CD14-positive monocyte (primary cell): ENCODE measurements at regions not wholly inside any gene's neighbourhood (a gene's known extent, or its start where the extent isn't known, plus 50 kb on each side); places are given as distances from the start of the nearest gene placed in this dataset.

Source experiments
- DNase-seq, 3 donors: peaks; one replicate each; pipeline ENCODE4 v3.0.0-alpha.2; 2011 to 2022
- H2AFZ ChIP-seq: 2 replicates; pipeline ENCODE4 v1.6.0; 2012; ENCODE audit warnings: mild to moderate bottlenecking, low read depth, low read length, inconsistent platforms; ENCODE audit not compliant: insufficient read depth, poor library complexity, severe bottlenecking
- H3K27ac ChIP-seq, 2 donors: 1 replicate in 1 of 2; 2 replicates in 1 of 2; pipeline ENCODE4 v1.5.1; 2012 to 2013; ENCODE audit warnings: low read length in 2 of 2, control low read depth in 1 of 2, inconsistent platforms in 1 of 2, low read depth in 1 of 2, mild to moderate bottlenecking in 1 of 2
- H3K27me3 ChIP-seq, 2 donors: one replicate each; pipeline versions ENCODE4 v1.6.0 to v1.6.1; 2011 to 2013; ENCODE audit warnings: low read length in 2 of 2; ENCODE audit not compliant: control insufficient read depth in 2 of 2, insufficient read depth in 2 of 2
- H3K36me3 ChIP-seq, 2 donors: replicated peaks in 1 of 2; 1 replicate in 1 of 2; 2 replicates in 1 of 2; pipeline versions ENCODE4 v1.5.1 to v1.6.1; 2012 to 2013; ENCODE audit warnings: low read length in 2 of 2, control low read depth in 1 of 2, inconsistent platforms in 1 of 2, mild to moderate bottlenecking in 1 of 2; ENCODE audit not compliant: insufficient read depth in 2 of 2, control insufficient read depth in 1 of 2
- H3K4me1 ChIP-seq, 2 donors: 1 replicate in 1 of 2; 2 replicates in 1 of 2; pipeline versions ENCODE4 v1.5.1 to v1.6.1; 2012 to 2013; ENCODE audit warnings: low read length in 2 of 2, control low read depth in 1 of 2, inconsistent platforms in 1 of 2, mild to moderate bottlenecking in 1 of 2, moderate library complexity in 1 of 2; ENCODE audit not compliant: insufficient read depth in 2 of 2, control insufficient read depth in 1 of 2
- H3K4me2 ChIP-seq: replicated peaks from 2 replicates; pipeline ENCODE3; 2012; ENCODE audit warnings: low read length, moderate library complexity, mild to moderate bottlenecking; ENCODE audit not compliant: poor library complexity, severe bottlenecking; ENCODE audit errors: extremely low read depth
- H3K4me3 ChIP-seq, 3 experiments: fragments of 200-600 bp in 1 of 3; sonication (generic) in 1 of 3; replicated peaks in 1 of 3; 1 replicate in 2 of 3; 2 replicates in 1 of 3; pipeline ENCODE4 v1.5.1; 2011 to 2013; ENCODE audit warnings: low read length in 3 of 3, mild to moderate bottlenecking in 3 of 3, control low read depth in 2 of 3, low read depth in 2 of 3, inconsistent platforms in 1 of 3, moderate library complexity in 1 of 3
- H3K79me2 ChIP-seq: 2 replicates; pipeline ENCODE4 v1.6.0; 2012; ENCODE audit warnings: mild to moderate bottlenecking, control low read depth, inconsistent platforms, low read length, moderate library complexity; ENCODE audit not compliant: insufficient read depth
- H3K9ac ChIP-seq: 2 replicates; pipeline ENCODE4 v1.6.0; 2017; ENCODE audit warnings: low read length, mild to moderate bottlenecking; ENCODE audit not compliant: insufficient read depth, poor library complexity, severe bottlenecking
- H3K9me3 ChIP-seq, 2 donors: replicated peaks in 1 of 2; 1 replicate in 1 of 2; 2 replicates in 1 of 2; pipeline versions ENCODE4 v1.5.1 to v1.6.1; 2012 to 2013; ENCODE audit warnings: low read length in 2 of 2, control low read depth in 1 of 2; ENCODE audit not compliant: control insufficient read depth in 1 of 2, insufficient read depth in 1 of 2
- H4K20me1 ChIP-seq: 2 replicates; pipeline ENCODE4 v1.6.0; 2012; ENCODE audit warnings: mild to moderate bottlenecking, low read length, control low read depth, moderate library complexity; ENCODE audit not compliant: insufficient read depth
- H3K27ac Mint-ChIP-seq, 7 donors: one replicate each; pipeline ENCODE4 v1.8.0; 2020; ENCODE audit warnings: mild to moderate bottlenecking in 7 of 7, mixed read lengths in 7 of 7, moderate library complexity in 6 of 7, inconsistent platforms in 2 of 7
- H3K27me3 Mint-ChIP-seq, 3 donors: one replicate each; pipeline ENCODE4 v1.8.0; 2021 to 2022; ENCODE audit warnings: low read depth in 3 of 3, mild to moderate bottlenecking in 3 of 3, mixed read lengths in 3 of 3, moderate library complexity in 3 of 3, inconsistent platforms in 1 of 3
- H3K36me3 Mint-ChIP-seq, 2 donors: one replicate each; pipeline ENCODE4 v1.8.0; 2020; ENCODE audit warnings: mixed read lengths in 2 of 2, inconsistent platforms in 1 of 2, mild to moderate bottlenecking in 1 of 2
- H3K4me1 Mint-ChIP-seq: one replicate; pipeline ENCODE4 v1.8.0; 2020; ENCODE audit warnings: mild to moderate bottlenecking, mixed read lengths
- H3K4me3 Mint-ChIP-seq, 2 donors: one replicate each; pipeline ENCODE4 v1.8.0; 2020; ENCODE audit warnings: mild to moderate bottlenecking in 2 of 2, mixed read lengths in 2 of 2, moderate library complexity in 1 of 2
- H3K9me3 Mint-ChIP-seq, 7 donors: one replicate each; pipeline ENCODE4 v1.8.0; 2020 to 2022; ENCODE audit warnings: mixed read lengths in 7 of 7, mild to moderate bottlenecking in 6 of 7, moderate library complexity in 6 of 7, inconsistent platforms in 2 of 7
- CTCF ChIP-seq: fragments of 200-600 bp; IDR thresholded peaks from one replicate; pipeline ENCODE4 v1.8.0; 2022; ENCODE audit warnings: antibody characterized with exemption, mild to moderate bottlenecking
- WGBS: methylation state at CpG from one replicate; pipeline ENCODE4 v1.1.5; 2013; ENCODE audit warnings: missing lambda C conversion rate; ENCODE audit not compliant: insufficient coverage; 5-methylcytosine and 5-hydroxymethylcytosine counted together
- intact Hi-C, 2 donors: fragments of 100-400 bp; cut with micrococcal nuclease; formaldehyde crosslinking; loops; one replicate each; pipeline versions ENCODE4 v1.15.0 to v1.15.1; 2023

GRCh38 chr11:122426073-122426472 is 229.4 kb upstream of the UBASH3B start:
- peaks cover 0 to 7% (median 0%) of the 10 kb centered on the region in 7 donors for H3K9me3 Mint-ChIP-seq
- Histone ChIP-seq H2AFZ (no peak overlapping the region), H3K9me3 (peaks cover 0 to 2% of the 10 kb centered on the region in 2 donors), H3K27me3 (no peaks in the 10 kb centered on the region), H3K4me3 (no peak overlapping the region), H3K4me2 (no peak overlapping the region), H4K20me1 (no peaks in the 10 kb centered on the region), H3K4me1 (no peaks in the 10 kb centered on the region), H3K79me2 (no peaks in the 10 kb centered on the region), H3K27ac (no peak overlapping the region), H3K36me3 (no peaks in the 10 kb centered on the region), H3K9ac (no peak overlapping the region)
- WGBS = no CpG with 5 or more reads among the region's 2 CpGs
- H3K27me3 Mint-ChIP-seq = peaks cover 0 to 2% (median 2%) of the 10 kb centered on the region in 3 donors
- DNase-seq = no peak
- no peak overlapping the region for H3K27ac Mint-ChIP-seq
- H3K4me1 Mint-ChIP-seq = no peaks in the 10 kb centered on the region
- no peak overlapping the region for H3K4me3 Mint-ChIP-seq
- H3K36me3 Mint-ChIP-seq = no peaks in the 10 kb centered on the region
- TF ChIP-seq CTCF = no peak
- intact Hi-C loops = no loop called here

- Histone ChIP-seq H3K9me3 (no peaks in the 10 kb centered on the region), H3K79me2 (no peaks in the 10 kb centered on the region), H3K4me2 (no peak overlapping the region), H3K4me1 (no peaks in the 10 kb centered on the region), H3K36me3 (no peaks in the 10 kb centered on the region), H2AFZ (no peak overlapping the region), H4K20me1 (no peaks in the 10 kb centered on the region), H3K27ac (no peak overlapping the region), H3K27me3 (no peaks in the 10 kb centered on the region), H3K9ac (no peak overlapping the region), H3K4me3 (no peak overlapping the region)
- Mint-ChIP-seq H3K36me3 (no peaks in the 10 kb centered on the region), H3K27me3 (peaks cover 0 to 2% (median 0%) of the 10 kb centered on the region in 3 donors), H3K27ac (no peak overlapping the region), H3K4me1 (no peaks in the 10 kb centered on the region), H3K9me3 (peaks cover 0 to 7% (median 0%) of the 10 kb centered on the region in 7 donors), H3K4me3 (no peak overlapping the region)
- DNase-seq = no peak
- WGBS = no CpG with 5 or more reads among the region's 1 CpG
- intact Hi-C loops = no loop called here
- no peak for TF ChIP-seq CTCF
These were observed 230.9 kb upstream of the UBASH3B start for GRCh38 chr11:122424636-122425035.
